ENCODE measurements at regions not wholly inside any gene's neighbourhood (a gene's known extent, or its start where the extent isn't known, plus 50 kb on each side); places are given as distances from the start of the nearest gene placed in this dataset.

DNA sequence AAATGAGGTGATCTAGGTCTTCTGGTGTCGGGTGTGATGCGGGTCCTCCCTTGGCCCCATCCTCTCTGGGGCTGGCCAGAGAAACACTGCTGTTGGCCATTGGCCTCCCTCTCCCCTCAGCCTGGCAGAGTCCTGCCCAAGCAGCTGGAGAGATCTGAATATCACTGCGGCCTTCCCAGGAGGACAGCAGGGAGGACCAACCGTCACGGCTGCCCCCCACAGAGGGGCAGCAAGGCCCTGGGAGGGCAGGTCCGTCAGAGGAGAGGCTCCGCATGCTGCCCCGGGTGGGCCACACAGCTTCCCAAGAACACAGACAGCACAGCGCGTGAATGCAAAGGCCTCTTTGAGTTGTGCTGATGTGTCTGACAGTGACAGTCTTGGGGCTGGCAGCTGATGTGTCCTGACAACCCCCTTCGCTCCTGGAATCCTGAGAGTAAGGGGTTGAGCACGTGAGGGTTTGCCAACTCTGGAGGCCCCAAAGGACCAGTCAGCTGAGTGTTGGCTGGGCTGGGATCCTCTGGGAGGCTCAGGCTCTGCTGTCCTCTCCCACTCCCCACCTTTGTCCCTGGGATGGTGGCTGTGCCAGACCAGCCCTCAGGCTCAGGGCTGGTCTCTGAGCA, 132.5 kb upstream of the UNC5B start:
- Histone ChIP-seq H3K79me2 (ENCODE audit: insufficient read depth, low read length) (no peaks in the 10 kb centered on the region), H3K4me2 (ENCODE audit: low read length) (no peak overlapping the region), H2AFZ (ENCODE audit: low read length) (no peak overlapping the region), H3K9ac (ENCODE audit: low read length) (no peak overlapping the region), H3F3A (ENCODE audit: insufficient read depth, low read length) (no peaks in the 10 kb centered on the region), H3K9me3 (ENCODE audit: low read length) (no peaks in the 10 kb centered on the region), H3K4me3 (ENCODE audit: low read depth, low read length, poor library complexity, severe bottlenecking) (no peak overlapping the region), H3K9me2 (ENCODE audit: low read depth, low read length) (no peaks in the 10 kb centered on the region), H3K27ac (ENCODE audit: low read depth, low read length, poor library complexity, severe bottlenecking) (no peak overlapping the region), H4K20me1 (ENCODE audit: insufficient read depth, low read length) (no peaks in the 10 kb centered on the region), H3K36me3 (ENCODE audit: insufficient read depth, low read length) (no peaks in the 10 kb centered on the region), H3K27me3 (ENCODE audit: insufficient read depth, low read length) (no peaks in the 10 kb centered on the region), H3K4me1 (ENCODE audit: insufficient read depth, low read length, severe bottlenecking) (no peaks in the 10 kb centered on the region)
- no peak for TF ChIP-seq EZH2 (IDR thresholded peaks at IDR 0.05; ENCODE audit: borderline replicate concordance, low read length)
- TF ChIP-seq, protein P1, sequence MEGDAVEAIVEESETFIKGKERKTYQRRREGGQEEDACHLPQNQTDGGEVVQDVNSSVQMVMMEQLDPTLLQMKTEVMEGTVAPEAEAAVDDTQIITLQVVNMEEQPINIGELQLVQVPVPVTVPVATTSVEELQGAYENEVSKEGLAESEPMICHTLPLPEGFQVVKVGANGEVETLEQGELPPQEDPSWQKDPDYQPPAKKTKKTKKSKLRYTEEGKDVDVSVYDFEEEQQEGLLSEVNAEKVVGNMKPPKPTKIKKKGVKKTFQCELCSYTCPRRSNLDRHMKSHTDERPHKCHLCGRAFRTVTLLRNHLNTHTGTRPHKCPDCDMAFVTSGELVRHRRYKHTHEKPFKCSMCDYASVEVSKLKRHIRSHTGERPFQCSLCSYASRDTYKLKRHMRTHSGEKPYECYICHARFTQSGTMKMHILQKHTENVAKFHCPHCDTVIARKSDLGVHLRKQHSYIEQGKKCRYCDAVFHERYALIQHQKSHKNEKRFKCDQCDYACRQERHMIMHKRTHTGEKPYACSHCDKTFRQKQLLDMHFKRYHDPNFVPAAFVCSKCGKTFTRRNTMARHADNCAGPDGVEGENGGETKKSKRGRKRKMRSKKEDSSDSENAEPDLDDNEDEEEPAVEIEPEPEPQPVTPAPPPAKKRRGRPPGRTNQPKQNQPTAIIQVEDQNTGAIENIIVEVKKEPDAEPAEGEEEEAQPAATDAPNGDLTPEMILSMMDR (IDR thresholded peaks at IDR 0.05; ENCODE audit: low read length): no peak

DNA sequence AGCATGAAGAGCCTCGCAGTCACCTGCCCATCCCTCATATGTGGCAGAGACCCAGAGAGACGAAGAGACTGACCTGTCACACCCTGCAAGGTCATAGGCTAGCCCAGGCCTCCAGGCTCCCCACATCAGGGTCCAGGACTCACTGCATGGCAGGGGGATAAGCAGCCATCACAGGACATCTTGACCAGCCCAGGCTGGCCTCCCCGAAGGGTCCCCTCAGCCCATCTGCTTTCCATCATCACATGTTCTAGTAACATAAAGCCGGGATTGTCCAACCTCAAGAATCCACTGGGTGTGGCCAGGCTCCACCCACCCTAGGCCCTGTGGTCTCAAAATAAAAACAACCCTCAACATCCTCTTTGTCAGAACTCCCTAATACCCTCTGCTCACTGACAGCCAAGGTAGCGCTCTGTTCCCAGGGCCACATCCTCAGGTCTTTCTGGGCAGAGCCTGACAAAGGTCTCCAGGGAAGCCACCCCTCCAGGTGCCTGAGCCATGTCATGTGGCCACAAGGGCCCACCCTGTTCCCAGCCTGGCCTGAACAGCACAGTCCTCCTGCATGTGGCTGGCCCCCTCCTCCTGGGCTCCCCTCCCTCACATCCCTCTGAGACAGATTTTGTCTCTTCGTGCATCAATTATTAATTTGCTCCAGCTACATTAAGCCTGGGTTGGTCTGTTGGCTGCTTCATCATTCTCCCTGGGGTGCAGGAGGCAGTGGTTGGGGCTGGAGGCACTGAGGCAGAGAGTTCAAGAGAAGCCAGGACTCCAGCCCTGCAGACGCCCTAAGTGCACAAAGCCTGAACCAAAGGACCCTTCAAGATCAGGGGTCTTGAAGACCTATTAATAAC, 131.8 kb upstream of the UNC5B start:
- Histone ChIP-seq H3K9ac (ENCODE audit: low read length) (no peak overlapping the region), H3K9me3 (ENCODE audit: low read length) (no peaks in the 10 kb centered on the region), H3K79me2 (ENCODE audit: insufficient read depth, low read length) (no peaks in the 10 kb centered on the region), H3K27me3 (ENCODE audit: insufficient read depth, low read length) (no peaks in the 10 kb centered on the region), H3K36me3 (ENCODE audit: insufficient read depth, low read length) (no peaks in the 10 kb centered on the region), H3K4me3 (ENCODE audit: low read depth, low read length, poor library complexity, severe bottlenecking) (no peak overlapping the region), H2AFZ (ENCODE audit: low read length) (no peak overlapping the region), H3K4me1 (ENCODE audit: insufficient read depth, low read length, severe bottlenecking) (no peaks in the 10 kb centered on the region), H3F3A (ENCODE audit: insufficient read depth, low read length) (no peaks in the 10 kb centered on the region), H3K4me2 (ENCODE audit: low read length) (no peak overlapping the region), H3K27ac (ENCODE audit: low read depth, low read length, poor library complexity, severe bottlenecking) (no peak overlapping the region), H4K20me1 (ENCODE audit: insufficient read depth, low read length) (no peaks in the 10 kb centered on the region), H3K9me2 (ENCODE audit: low read depth, low read length) (no peaks in the 10 kb centered on the region)
- TF ChIP-seq, protein P1 (IDR thresholded peaks at IDR 0.05; ENCODE audit: low read length): no peak
- TF ChIP-seq EZH2 (IDR thresholded peaks at IDR 0.05; ENCODE audit: borderline replicate concordance, low read length): no peak

DNA sequence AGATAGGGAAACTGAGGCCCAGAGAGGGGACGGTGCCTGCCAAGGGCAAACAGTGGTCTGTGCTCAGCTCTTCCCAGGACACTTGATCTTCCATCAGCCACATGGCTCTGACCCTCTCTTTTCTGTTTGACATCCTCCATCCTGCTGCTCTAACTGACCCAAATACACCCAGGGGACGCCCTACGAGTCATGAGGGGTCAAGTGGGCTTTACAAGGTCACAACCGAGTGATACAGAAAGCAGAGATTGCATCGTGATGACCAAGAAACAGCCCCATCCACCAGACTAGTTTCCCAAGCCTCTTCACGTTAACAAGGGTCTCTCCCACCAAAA, 131.2 kb upstream of the UNC5B start:
- H3K4me2 ChIP-seq (ENCODE audit: low read length): no peak overlapping the region
- no peaks in the 10 kb centered on the region for H3K79me2 ChIP-seq (ENCODE audit: insufficient read depth, low read length)
- H3K27ac ChIP-seq (ENCODE audit: low read depth, low read length, poor library complexity, severe bottlenecking): no peak overlapping the region
- no peak overlapping the region for H2AFZ ChIP-seq (ENCODE audit: low read length)
- H3K9me3 ChIP-seq (ENCODE audit: low read length): no peaks in the 10 kb centered on the region
- no peak overlapping the region for H3K9ac ChIP-seq (ENCODE audit: low read length)
- H3K4me3 ChIP-seq (ENCODE audit: low read depth, low read length, poor library complexity, severe bottlenecking): no peak overlapping the region
- H4K20me1 ChIP-seq (ENCODE audit: insufficient read depth, low read length): no peaks in the 10 kb centered on the region
- no peaks in the 10 kb centered on the region for H3K4me1 ChIP-seq (ENCODE audit: insufficient read depth, low read length, severe bottlenecking)
- TF ChIP-seq, protein P1 (IDR thresholded peaks at IDR 0.05; ENCODE audit: low read length): no peak
- TF ChIP-seq EZH2 (IDR thresholded peaks at IDR 0.05; ENCODE audit: borderline replicate concordance, low read length): no peak
- no peaks in the 10 kb centered on the region for H3K27me3 ChIP-seq (ENCODE audit: insufficient read depth, low read length)
- H3F3A ChIP-seq (ENCODE audit: insufficient read depth, low read length): no peaks in the 10 kb centered on the region
- no peaks in the 10 kb centered on the region for H3K9me2 ChIP-seq (ENCODE audit: low read depth, low read length)
- H3K36me3 ChIP-seq (ENCODE audit: insufficient read depth, low read length): no peaks in the 10 kb centered on the region
